ENCODE measurements at regions not wholly inside any gene's neighbourhood (a gene's known extent, or its start where the extent isn't known, plus 50 kb on each side); places are given as distances from the start of the nearest gene placed in this dataset.

- DNase-seq: no peak
Measured at GRCh38 chr15:31151301-31152233, 50.0 kb upstream of the TRPM1 start.

- DNase-seq: no peak
Measured at GRCh38 chr15:31153531-31153930, 52.0 kb upstream of the TRPM1 start.

GRCh38 chr15:31155151-31155550 is 53.6 kb upstream of the TRPM1 start:
- no peak for DNase-seq

- no peak for DNase-seq
Measured at GRCh38 chr15:31156226-31156625, 54.7 kb upstream of the TRPM1 start.

GRCh38 chr15:31156808-31157207 is 55.3 kb upstream of the TRPM1 start:
- no peak for DNase-seq

- no peak for DNase-seq
Measured at GRCh38 chr15:31157644-31158069, 56.1 kb upstream of the TRPM1 start.

- no peak for DNase-seq
Measured at GRCh38 chr15:31158858-31159569, 57.5 kb upstream of the TRPM1 start.

GRCh38 chr15:31159837-31160236 is 58.3 kb upstream of the TRPM1 start:
- DNase-seq: no peak

GRCh38 chr15:31160297-31160696 is 58.8 kb upstream of the TRPM1 start:
- no peak for DNase-seq

- DNase-seq: no peak
Measured at GRCh38 chr15:31160740-31161495, 59.4 kb upstream of the TRPM1 start.

- DNase-seq: no peak
Measured at GRCh38 chr15:31161951-31162350, 60.4 kb upstream of the TRPM1 start.

GRCh38 chr15:31162721-31163510 is 61.4 kb upstream of the TRPM1 start:
- DNase-seq: no peak

GRCh38 chr15:31163769-31164572 is 62.4 kb upstream of the TRPM1 start:
- peak; percentile 20 for DNase-seq

- no peak for DNase-seq
Measured at GRCh38 chr15:31164573-31164912, 63.0 kb upstream of the TRPM1 start.

GRCh38 chr15:31169558-31169957 is 68.0 kb upstream of the TRPM1 start:
- DNase-seq: no peak

- DNase-seq: no peak
Measured at GRCh38 chr15:31171731-31172130, 70.2 kb upstream of the TRPM1 start.

GRCh38 chr15:31172606-31173005 is 71.1 kb upstream of the TRPM1 start:
- DNase-seq: no peak

- DNase-seq: no peak
Measured at GRCh38 chr15:31173790-31174450, 72.4 kb upstream of the TRPM1 start.

GRCh38 chr15:31175484-31175883 is 74.0 kb upstream of the TRPM1 start:
- no peak for DNase-seq

GRCh38 chr15:31177951-31178350 is 76.4 kb upstream of the TRPM1 start:
- no peak for DNase-seq

GRCh38 chr15:31178705-31179104 is 77.2 kb upstream of the TRPM1 start:
- DNase-seq: no peak
